ENCODE measurements at regions not wholly inside any gene's neighbourhood (a gene's known extent, or its start where the extent isn't known, plus 50 kb on each side); places are given as distances from the start of the nearest gene placed in this dataset.

- no peak for TF ChIP-seq CTCF (IDR thresholded peaks at IDR 0.05; ENCODE audit: low read depth, low read length, missing input control)
- peak; percentile 64 for TF ChIP-seq ZBTB33 (IDR thresholded peaks at IDR 0.05)
- peak; percentile 24 to 62 for TF ChIP-seq RAD21 (IDR thresholded peaks at IDR 0.05)
- peak; percentile 22 for TF ChIP-seq ATF3 (IDR thresholded peaks at IDR 0.05)
- TF ChIP-seq TAF1 (conservative IDR thresholded peaks at IDR 0.05): peak; percentile 45
- TF ChIP-seq MAX (IDR thresholded peaks at IDR 0.05): peak; percentile 87
- TF ChIP-seq JUND (IDR thresholded peaks at IDR 0.05): peak; percentile 76 to 82
- no peak for TF ChIP-seq NR2F2 (IDR thresholded peaks at IDR 0.05)
- peak; percentile 56 for TF ChIP-seq REST (IDR thresholded peaks at IDR 0.05)
- peak in 1 of 2 donors; percentile 29 for TF ChIP-seq GABPA (IDR thresholded peaks at IDR 0.05 in 1 of 2, conservative IDR thresholded peaks at IDR 0.05 in 1 of 2)
- TF ChIP-seq YY1 (IDR thresholded peaks at IDR 0.05): peak; percentile 30
- TF ChIP-seq HNF4A (conservative IDR thresholded peaks at IDR 0.05): peak; percentile 67 to 76
Measured at GRCh38 chr2:222796413-222797103, 64.3 kb upstream of the ACSL3 start.

Data from liver (tissue), 3 donors.